ENCODE measurements at regions not wholly inside any gene's neighbourhood (a gene's known extent, or its start where the extent isn't known, plus 50 kb on each side); places are given as distances from the start of the nearest gene placed in this dataset.

DNA sequence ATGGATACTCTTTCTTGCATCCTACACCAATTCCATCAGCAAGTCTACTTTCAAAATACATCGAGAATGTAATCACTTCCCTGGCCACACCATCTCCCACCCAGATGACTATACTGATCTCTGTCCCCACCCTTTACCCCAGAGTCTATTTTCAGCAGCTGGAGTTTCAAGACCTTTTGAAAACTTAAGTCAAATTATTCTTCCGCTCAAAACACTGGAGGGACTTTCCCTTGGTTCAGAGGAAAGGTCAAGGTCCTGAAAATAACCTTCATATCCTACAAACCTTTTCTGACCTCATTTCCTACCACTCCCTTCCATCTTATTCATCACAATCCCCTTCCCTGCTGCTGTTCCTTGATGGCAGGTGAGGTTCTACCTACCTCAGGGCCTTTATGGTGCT, 58.8 kb upstream of the LYPD6 start:
- TF ChIP-seq, protein P1, sequence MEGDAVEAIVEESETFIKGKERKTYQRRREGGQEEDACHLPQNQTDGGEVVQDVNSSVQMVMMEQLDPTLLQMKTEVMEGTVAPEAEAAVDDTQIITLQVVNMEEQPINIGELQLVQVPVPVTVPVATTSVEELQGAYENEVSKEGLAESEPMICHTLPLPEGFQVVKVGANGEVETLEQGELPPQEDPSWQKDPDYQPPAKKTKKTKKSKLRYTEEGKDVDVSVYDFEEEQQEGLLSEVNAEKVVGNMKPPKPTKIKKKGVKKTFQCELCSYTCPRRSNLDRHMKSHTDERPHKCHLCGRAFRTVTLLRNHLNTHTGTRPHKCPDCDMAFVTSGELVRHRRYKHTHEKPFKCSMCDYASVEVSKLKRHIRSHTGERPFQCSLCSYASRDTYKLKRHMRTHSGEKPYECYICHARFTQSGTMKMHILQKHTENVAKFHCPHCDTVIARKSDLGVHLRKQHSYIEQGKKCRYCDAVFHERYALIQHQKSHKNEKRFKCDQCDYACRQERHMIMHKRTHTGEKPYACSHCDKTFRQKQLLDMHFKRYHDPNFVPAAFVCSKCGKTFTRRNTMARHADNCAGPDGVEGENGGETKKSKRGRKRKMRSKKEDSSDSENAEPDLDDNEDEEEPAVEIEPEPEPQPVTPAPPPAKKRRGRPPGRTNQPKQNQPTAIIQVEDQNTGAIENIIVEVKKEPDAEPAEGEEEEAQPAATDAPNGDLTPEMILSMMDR (IDR thresholded peaks at IDR 0.05; ENCODE audit: low read depth, low read length): no peak
- no peak for TF ChIP-seq EZH2phosphoT487 (IDR thresholded peaks at IDR 0.05; ENCODE audit: low read depth)
